HepG2 (cell line): ENCODE measurements at regions not wholly inside any gene's neighbourhood (a gene's known extent, or its start where the extent isn't known, plus 50 kb on each side); places are given as distances from the start of the nearest gene placed in this dataset.

Experiments used
- ATAC-seq: fragments of 200-7000 bp; cut with Tn5 transposase; 3 replicates; pipeline ENCODE4 v1.9.1; 2020; ENCODE audit warnings: mild to moderate bottlenecking, moderate library complexity
- BruUV-seq: library from RNA; stranded (reverse); fragments of 400-500 nt; replicated peaks from 2 replicates; lab custom pipeline; 2021; lab: Mats Ljungman, UMichigan
- CTCF ChIA-PET: fragments of 300-600 bp; formaldehyde crosslinking; extraction: SDS; loops from one replicate; lab custom pipeline; 2021; ENCODE audit warnings: low total read pairs, inconsistent platforms, low intra/inter-chr PET ratio; lab: Yijun Ruan, JAX
- POLR2A ChIA-PET: fragments of 350-600 bp; sonication (Branson Sonifier 250); formaldehyde crosslinking; loops from one replicate; lab custom pipeline; 2020; ENCODE audit warnings: antibody characterized with exemption, inconsistent platforms; lab: Yijun Ruan, JAX
- DNase-seq: peaks from one replicate; pipeline ENCODE4 v3.0.0-alpha.2; 2015; ENCODE audit warnings: low spot score
- FAIRE-seq: peaks from 3 replicates; lab custom pipeline; 2011; peaks lifted over from hg19 to GRCh38; lab: Jason Lieb, UNC
- H2AFZ ChIP-seq: one replicate; pipeline ENCODE4 v1.6.1; 2011; ENCODE audit warnings: low read length, inconsistent platforms
- H3K27ac ChIP-seq: fragments of 300-600 bp; 3 replicates; pipeline ENCODE4 v1.8.0; 2011; ENCODE audit warnings: mixed run types, mild to moderate bottlenecking, mixed read lengths, low read length, inconsistent platforms; ENCODE audit not compliant: insufficient read depth; ENCODE audit errors: extremely low read length
- H3K27me3 ChIP-seq, 2 experiments: fragments of 200-600 bp in 1 of 2; 2 replicates in 1 of 2; 3 replicates in 1 of 2; pipeline versions ENCODE4 v1.6.0 to v1.8.0; 2011; ENCODE audit warnings: low read length in 2 of 2, mild to moderate bottlenecking in 2 of 2, moderate library complexity in 2 of 2, inconsistent platforms in 1 of 2; ENCODE audit not compliant: insufficient read depth in 2 of 2, control insufficient read depth in 1 of 2
- H3K36me3 ChIP-seq, 2 experiments: fragments of 200-600 bp in 1 of 2; replicated peaks in 1 of 2; 2 replicates in 1 of 2; 3 replicates in 1 of 2; pipeline versions ENCODE4 v1.5.1 to v1.8.0; 2011; ENCODE audit warnings: low read length in 2 of 2, inconsistent platforms in 1 of 2; ENCODE audit not compliant: insufficient read depth in 2 of 2, control insufficient read depth in 1 of 2
- H3K4me1 ChIP-seq: 2 replicates; pipeline ENCODE4 v1.5.1; 2012; ENCODE audit warnings: low read length, inconsistent platforms; ENCODE audit not compliant: insufficient read depth
- H3K4me2 ChIP-seq: 2 replicates; pipeline ENCODE4 v1.6.0; 2011; ENCODE audit warnings: low read depth, low read length, inconsistent platforms
- H3K4me3 ChIP-seq, 3 experiments: fragments of 200-600 bp in 1 of 3; sonication (generic), shearing (Covaris generic) in 1 of 3; replicated peaks in 1 of 3; 2 replicates each; pipeline ENCODE4 v1.5.1; 2011 to 2016; ENCODE audit warnings: low read length in 3 of 3, inconsistent platforms in 2 of 3, low read depth in 2 of 3, mild to moderate bottlenecking in 2 of 3, control low read depth in 1 of 3, mixed read lengths in 1 of 3; ENCODE audit not compliant: insufficient read depth in 1 of 3
- H3K79me2 ChIP-seq: one replicate; pipeline ENCODE4 v1.6.1; 2011; ENCODE audit warnings: low read length, inconsistent platforms; ENCODE audit not compliant: insufficient read depth
- H3K9ac ChIP-seq: 2 replicates; pipeline ENCODE4 v1.6.0; 2011; ENCODE audit warnings: mild to moderate bottlenecking, low read depth, low read length, inconsistent platforms; ENCODE audit not compliant: insufficient read depth
- H3K9me3 ChIP-seq: 2 replicates; pipeline ENCODE4 v1.5.1; 2012; ENCODE audit warnings: mild to moderate bottlenecking, low read length
- H4K20me1 ChIP-seq: 2 replicates; pipeline ENCODE4 v1.6.0; 2011; ENCODE audit warnings: inconsistent platforms, mild to moderate bottlenecking, low read length, moderate library complexity; ENCODE audit not compliant: insufficient read depth
- ATF7 ChIP-seq, 2 experiments: fragments of 450-650 bp in 1 of 2; sonication (generic) in 1 of 2; formaldehyde crosslinking in 1 of 2; IDR thresholded peaks; 2 replicates each; pipeline versions ENCODE4 v1.4.0 to v1.6.1; 2016 to 2020; ENCODE audit warnings: antibody characterized with exemption in 1 of 2, mild to moderate bottlenecking in 1 of 2, missing genetic modification reagents in 1 of 2
- ELF3 ChIP-seq: IDR thresholded peaks from 2 replicates; pipeline ENCODE4 v1.6.1; 2016; ENCODE audit warnings: missing genetic modification reagents, missing compliant biosample characterization
- GABPA ChIP-seq, 2 experiments: IDR thresholded peaks; 2 replicates each; pipeline ENCODE4 v1.6.1; 2011 to 2016; ENCODE audit warnings: low read depth in 2 of 2, low read length in 1 of 2, missing biosample characterization in 1 of 2, missing genetic modification characterization in 1 of 2
- HDAC6 ChIP-seq: fragments of 200-600 bp; sonication (generic); IDR thresholded peaks from 2 replicates; pipeline ENCODE4 v1.7.0; 2017; ENCODE audit warnings: mild to moderate bottlenecking, antibody characterized with exemption, low read length, low read depth
- HOXA5 ChIP-seq: sonication (generic); formaldehyde crosslinking; IDR thresholded peaks from 2 replicates; pipeline ENCODE4 v1.4.0; 2020; ENCODE audit warnings: missing genetic modification reagents
- TRIM22 ChIP-seq: fragments of 450-650 bp; IDR thresholded peaks from 2 replicates; pipeline ENCODE4 v1.6.1; 2017
- ZGPAT ChIP-seq: IDR thresholded peaks from 2 replicates; pipeline ENCODE4 v1.6.1; 2016; ENCODE audit warnings: mild to moderate bottlenecking
- ZNF343 ChIP-seq: sonication (generic); formaldehyde crosslinking; IDR thresholded peaks from 2 replicates; pipeline ENCODE4 v1.4.0; 2020; ENCODE audit warnings: mild to moderate bottlenecking, missing genetic modification reagents
- ZNF501 ChIP-seq: sonication (generic); formaldehyde crosslinking; IDR thresholded peaks from 2 replicates; pipeline ENCODE4 v1.5.1; 2020; ENCODE audit warnings: mild to moderate bottlenecking, moderate library complexity, missing genetic modification reagents
- ZNF513 ChIP-seq: sonication (generic); formaldehyde crosslinking; conservative IDR thresholded peaks from 2 replicates; pipeline ENCODE4 v1.5.0; 2020; ENCODE audit warnings: missing genetic modification reagents
- ZNF567 ChIP-seq: sonication (generic); formaldehyde crosslinking; IDR thresholded peaks from 2 replicates; pipeline ENCODE4 v1.8.1; 2023; ENCODE audit warnings: mild to moderate bottlenecking, missing genetic modification reagents, borderline replicate concordance
- ZSCAN22 ChIP-seq: sonication (generic); formaldehyde crosslinking; IDR thresholded peaks from 2 replicates; pipeline ENCODE4 v1.4.0; 2020; ENCODE audit warnings: mild to moderate bottlenecking, missing genetic modification reagents
- WGBS: methylation state at CpG from one replicate; pipeline ENCODE4 v1.1.6; 2017; ENCODE audit warnings: low lambda C conversion rate; 5-methylcytosine and 5-hydroxymethylcytosine counted together
- in situ Hi-C: cut with HindIII; loops from 2 replicates; pipeline ENCODE4 v1.10.0; 2017; ENCODE audit warnings: low pct_unique_long_range_greater_than_20kb; ENCODE audit not compliant: extremely low pct_ligation_motif_present
- intact Hi-C: fragments of 100-400 bp; cut with micrococcal nuclease; formaldehyde crosslinking; loops from one replicate; pipeline ENCODE4 v1.10.0; 2022; ENCODE audit not compliant: unreplicated experiment
- TF ChIP-seq, protein P1 (sequence below): sonication (generic); formaldehyde crosslinking; IDR thresholded peaks from 2 replicates; pipeline ENCODE4 v1.4.0; 2020; ENCODE audit warnings: missing genetic modification reagents

- TF ChIP-seq, protein P1, sequence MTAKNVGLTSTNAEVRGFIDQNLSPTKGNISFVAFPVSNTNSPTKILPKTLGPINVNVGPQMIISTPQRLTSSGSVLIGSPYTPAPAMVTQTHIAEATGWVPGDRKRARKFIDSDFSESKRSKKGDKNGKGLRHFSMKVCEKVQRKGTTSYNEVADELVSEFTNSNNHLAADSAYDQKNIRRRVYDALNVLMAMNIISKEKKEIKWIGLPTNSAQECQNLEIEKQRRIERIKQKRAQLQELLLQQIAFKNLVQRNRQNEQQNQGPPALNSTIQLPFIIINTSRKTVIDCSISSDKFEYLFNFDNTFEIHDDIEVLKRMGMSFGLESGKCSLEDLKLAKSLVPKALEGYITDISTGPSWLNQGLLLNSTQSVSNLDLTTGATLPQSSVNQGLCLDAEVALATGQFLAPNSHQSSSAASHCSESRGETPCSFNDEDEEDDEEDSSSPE (CRISPR knock-in tag), result peak; percentile 90
- TF ChIP-seq ZNF567 (CRISPR knock-in tag) (peak; percentile 92), ZSCAN22 (no peak; the same call in 1 of the 2 replicates), ZNF501 (no peak; the same call in 1 of the 2 replicates), GABPA (IDR thresholded peaks at IDR 0.05; ENCODE audit: low read depth, low read length) (no peak), GABPA (CRISPR knock-in tag; IDR thresholded peaks at IDR 0.05; ENCODE audit: low read depth) (peak; percentile 62), ZNF513 (CRISPR knock-in tag) (0 out of 2 replicates have a peak, but pooled peaks have one; percentile 77)
- TF ChIP-seq, all 625 proteins: peak for 465
These were observed 114.4 kb downstream of the CEBPB start (continued) for GRCh38 chr20:50304923-50305635.

- no TSS peak for BruUV-seq
- Histone ChIP-seq H3K27ac (peak overlapping the region; percentile 97), H3K79me2 (no peaks in the 10 kb centered on the region), H3K27me3 (no peaks in the 10 kb centered on the region; a peak in 1 of 5 replicates), H3K9ac (peak overlapping the region; percentile 86), H3K4me3 (peak overlapping the region; percentile 13 to 69 (median 34); a peak in 5 of 6 replicates), H3K4me2 (peak overlapping the region; percentile 97), H3K9me3 (no peaks in the 10 kb centered on the region), H3K4me1 (peaks cover 90% of the 10 kb centered on the region), H3K36me3 (no peaks in the 10 kb centered on the region), H4K20me1 (no peaks in the 10 kb centered on the region), H2AFZ (no peak overlapping the region)
- POLR2A ChIA-PET, result interaction anchor here (0.7 to 7.1 kb wide), 32 partner anchors 9 to 190 kb away, joined by 3 to 178 read pairs (median 4); partner anchors contain the start of gene CEBPB
- CTCF ChIA-PET, result interaction anchor here (1.3 kb wide), 1 partner anchor 75 kb away, joined by 3 read pairs; no protein-coding TSS in a partner anchor
- in situ Hi-C loops, result no loop called here
- FAIRE-seq, result peak; percentile 91
- 1% methylated on average over 19 of the region's 19 CpGs for WGBS
- peak; percentile 79 for ATAC-seq
- DNase-seq, result peak; percentile 98
- intact Hi-C loops, result loop anchor here (1.0 to 10.0 kb wide), 5 partner anchors 14 to 181 kb away; no protein-coding TSS in a partner anchor
- TF ChIP-seq HOXA5 (CRISPR knock-in tag) (peak; percentile 67; the same call in 1 of the 2 replicates), ZNF343 (CRISPR knock-in tag) (peak; percentile 97), ATF7 (IDR thresholded peaks at IDR 0.05) (peak; percentile 69), ATF7 (CRISPR knock-in tag; IDR thresholded peaks at IDR 0.05) (peak; percentile 95), HDAC6 (no peak), ELF3 (peak; percentile 90), TRIM22 (no peak), ZGPAT (peak; percentile 86)
These were observed 115.2 kb downstream of the CEBPB start for GRCh38 chr20:50305636-50306477.
